Thymus (tissue), 11 donors: ENCODE measurements at regions not wholly inside any gene's neighbourhood (a gene's known extent, or its start where the extent isn't known, plus 50 kb on each side); places are given as distances from the start of the nearest gene placed in this dataset.

Source experiments
- DNase-seq, 9 donors: peaks; one replicate each; pipeline ENCODE4 v3.0.0-alpha.2; 2013; ENCODE audit warnings: low spot score in 9 of 9, low read depth in 6 of 9, missing footprints in 1 of 9
- H3K27ac ChIP-seq, 2 donors: one replicate each; pipeline ENCODE4 v1.5.1; 2013; ENCODE audit warnings: control low read depth in 1 of 2, low read depth in 1 of 2, low read length in 1 of 2, mild to moderate bottlenecking in 1 of 2, moderate library complexity in 1 of 2
- H3K27me3 ChIP-seq, 2 donors: one replicate each; pipeline ENCODE4 v1.5.1; 2013; ENCODE audit warnings: low read length in 1 of 2; ENCODE audit not compliant: control insufficient read depth in 2 of 2, insufficient read depth in 1 of 2
- H3K36me3 ChIP-seq, 2 donors: one replicate each; pipeline ENCODE4 v1.5.1; 2013; ENCODE audit warnings: low read length in 1 of 2, mild to moderate bottlenecking in 1 of 2, moderate library complexity in 1 of 2; ENCODE audit not compliant: control insufficient read depth in 2 of 2, insufficient read depth in 2 of 2
- H3K4me1 ChIP-seq, 2 donors: one replicate each; pipeline ENCODE4 v1.5.1; 2013; ENCODE audit warnings: low read length in 2 of 2; ENCODE audit not compliant: control insufficient read depth in 2 of 2, insufficient read depth in 2 of 2
- H3K4me3 ChIP-seq, 2 donors: one replicate each; pipeline ENCODE4 v1.5.1; 2013; ENCODE audit warnings: low read length in 2 of 2, control low read depth in 1 of 2, mild to moderate bottlenecking in 1 of 2
- H3K9me3 ChIP-seq, 2 donors: one replicate each; pipeline ENCODE4 v1.5.1; 2013; ENCODE audit warnings: low read length in 1 of 2, mild to moderate bottlenecking in 1 of 2; ENCODE audit not compliant: control insufficient read depth in 2 of 2, insufficient read depth in 1 of 2
- WGBS: extraction: QIAGEN DNeasy Blood & Tissue Kit; methylation state at CpG from one replicate; pipeline ENCODE4 v1.1.7; 2013; 5-methylcytosine and 5-hydroxymethylcytosine counted together
- donor health status: healthy.

- Histone ChIP-seq H3K4me1 (no peaks in the 10 kb centered on the region), H3K27me3 (no peaks in the 10 kb centered on the region), H3K9me3 (no peaks in the 10 kb centered on the region), H3K27ac (no peak overlapping the region), H3K4me3 (no peak overlapping the region), H3K36me3 (no peaks in the 10 kb centered on the region)
- 83% methylated on average over 2 of the region's 2 CpGs for WGBS
- DNase-seq: no peak
Observed at GRCh38 chr5:145204743-145205142, 630.4 kb downstream of the PRELID2 start.

- no peaks in the 10 kb centered on the region for H3K4me1 ChIP-seq
- no peaks in the 10 kb centered on the region for H3K36me3 ChIP-seq
- H3K4me3 ChIP-seq: no peak overlapping the region
- DNase-seq: no peak
- H3K27ac ChIP-seq: no peak overlapping the region
- 75% methylated on average over 2 of the region's 2 CpGs for WGBS
- no peaks in the 10 kb centered on the region for H3K9me3 ChIP-seq
- no peaks in the 10 kb centered on the region for H3K27me3 ChIP-seq
Observed at GRCh38 chr5:145203193-145203592, 631.9 kb downstream of the PRELID2 start.

- H3K4me1 ChIP-seq: no peaks in the 10 kb centered on the region
- 94% methylated on average over 1 of the region's 1 CpG for WGBS
Observed at GRCh38 chr5:145198525-145199260, 636.4 kb downstream of the PRELID2 start.

GRCh38 chr5:145189746-145190145 lies 645.4 kb downstream of the PRELID2 start:
- Histone ChIP-seq H3K27me3 (no peaks in the 10 kb centered on the region), H3K4me3 (no peak overlapping the region), H3K36me3 (no peaks in the 10 kb centered on the region), H3K4me1 (no peaks in the 10 kb centered on the region), H3K27ac (no peak overlapping the region), H3K9me3 (no peaks in the 10 kb centered on the region)
- no peak for DNase-seq
- 81% methylated on average over 4 of the region's 4 CpGs for WGBS

More at GRCh38 chr5:145198525-145199260, 636.4 kb downstream of the PRELID2 start:
- Histone ChIP-seq H3K9me3 (no peaks in the 10 kb centered on the region), H3K36me3 (no peaks in the 10 kb centered on the region), H3K4me3 (no peak overlapping the region), H3K27me3 (no peaks in the 10 kb centered on the region), H3K27ac (no peak overlapping the region)
- no peak for DNase-seq

GRCh38 chr5:145180371-145180770 lies 654.8 kb downstream of the PRELID2 start:
- H3K36me3 ChIP-seq: no peaks in the 10 kb centered on the region
- WGBS: 87% methylated on average over 5 of the region's 5 CpGs
- H3K4me1 ChIP-seq: no peaks in the 10 kb centered on the region
- DNase-seq: no peak
- H3K27me3 ChIP-seq: no peaks in the 10 kb centered on the region
- no peak overlapping the region for H3K27ac ChIP-seq
- H3K4me3 ChIP-seq: no peak overlapping the region
- H3K9me3 ChIP-seq: no peaks in the 10 kb centered on the region

GRCh38 chr5:145178641-145179523 lies 656.3 kb downstream of the PRELID2 start:
- DNase-seq: no peak
- Histone ChIP-seq H3K4me1 (no peaks in the 10 kb centered on the region), H3K27me3 (no peaks in the 10 kb centered on the region), H3K4me3 (no peak overlapping the region), H3K9me3 (no peaks in the 10 kb centered on the region), H3K27ac (no peak overlapping the region), H3K36me3 (no peaks in the 10 kb centered on the region)
- 73% methylated on average over 3 of the region's 3 CpGs for WGBS

GRCh38 chr5:145176041-145176440 lies 659.1 kb downstream of the PRELID2 start:
- no peak overlapping the region for H3K4me3 ChIP-seq
- H3K36me3 ChIP-seq: no peaks in the 10 kb centered on the region
- no peaks in the 10 kb centered on the region for H3K9me3 ChIP-seq
- no peaks in the 10 kb centered on the region for H3K4me1 ChIP-seq
- no peak overlapping the region for H3K27ac ChIP-seq
- no peak for DNase-seq
- WGBS: 89% methylated on average over 3 of the region's 3 CpGs
- no peaks in the 10 kb centered on the region for H3K27me3 ChIP-seq

GRCh38 chr5:145166110-145166509 lies 669.0 kb downstream of the PRELID2 start:
- no peak for DNase-seq
- Histone ChIP-seq H3K27me3 (no peaks in the 10 kb centered on the region), H3K4me3 (no peak overlapping the region), H3K4me1 (no peaks in the 10 kb centered on the region), H3K36me3 (no peaks in the 10 kb centered on the region), H3K9me3 (no peaks in the 10 kb centered on the region), H3K27ac (no peak overlapping the region)
- 77% methylated on average over 5 of the region's 5 CpGs for WGBS

GRCh38 chr5:145163876-145164275 lies 671.3 kb downstream of the PRELID2 start:
- WGBS: 81% methylated on average over 3 of the region's 3 CpGs

More at GRCh38 chr5:145163876-145164275, 671.3 kb downstream of the PRELID2 start:
- Histone ChIP-seq H3K4me3 (no peak overlapping the region), H3K27ac (no peak overlapping the region), H3K27me3 (no peaks in the 10 kb centered on the region), H3K4me1 (no peaks in the 10 kb centered on the region), H3K9me3 (no peaks in the 10 kb centered on the region), H3K36me3 (no peaks in the 10 kb centered on the region)
- DNase-seq: no peak
